HS-5 (cell line): ENCODE measurements at regions not wholly inside any gene's neighbourhood (a gene's known extent, or its start where the extent isn't known, plus 50 kb on each side); places are given as distances from the start of the nearest gene placed in this dataset.

Experiments used
- DNase-seq: peaks from one replicate; pipeline ENCODE4 v3.0.0-alpha.2; 2012; ENCODE audit warnings: low read depth

DNA sequence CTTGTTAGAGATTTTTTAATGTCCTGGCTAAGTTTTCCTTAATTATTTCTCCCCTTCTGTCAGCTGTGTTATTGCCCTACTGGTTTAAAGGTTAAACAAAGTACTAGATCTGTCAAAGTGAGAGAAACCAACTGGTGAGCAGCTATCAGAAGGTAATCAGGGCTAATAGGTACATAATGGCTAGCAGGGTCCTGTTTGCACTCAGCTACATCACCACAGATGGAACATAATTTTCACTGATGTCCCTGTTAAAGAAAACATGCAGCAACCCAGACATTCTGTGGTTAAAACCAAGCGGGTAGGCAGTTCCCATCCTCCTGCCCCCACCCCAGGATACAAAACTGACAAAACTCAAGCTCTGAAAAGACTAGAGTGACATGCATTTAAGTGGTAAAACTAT is 473.9 kb downstream of the NR2F1-AS1 start:
- no peak for DNase-seq

DNA sequence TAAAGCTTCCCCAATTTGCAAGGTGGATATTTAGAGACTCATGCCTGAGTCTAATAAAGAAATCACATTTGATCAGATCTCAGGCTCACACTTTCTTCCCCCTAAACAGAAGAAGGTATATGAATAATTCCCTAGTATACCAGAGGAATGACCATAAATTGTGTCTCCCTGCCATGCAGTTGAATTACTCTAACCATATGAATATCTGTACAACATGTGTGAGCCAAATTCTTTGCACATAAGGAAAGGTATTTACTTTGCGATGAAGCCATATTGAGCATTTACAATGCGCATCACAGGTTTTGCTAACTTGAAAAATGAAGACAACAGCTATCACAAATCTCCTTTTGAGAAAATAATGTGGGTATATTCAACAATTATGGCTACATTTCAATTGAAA is 479.4 kb downstream of the NR2F1-AS1 start:
- no peak for DNase-seq

DNA sequence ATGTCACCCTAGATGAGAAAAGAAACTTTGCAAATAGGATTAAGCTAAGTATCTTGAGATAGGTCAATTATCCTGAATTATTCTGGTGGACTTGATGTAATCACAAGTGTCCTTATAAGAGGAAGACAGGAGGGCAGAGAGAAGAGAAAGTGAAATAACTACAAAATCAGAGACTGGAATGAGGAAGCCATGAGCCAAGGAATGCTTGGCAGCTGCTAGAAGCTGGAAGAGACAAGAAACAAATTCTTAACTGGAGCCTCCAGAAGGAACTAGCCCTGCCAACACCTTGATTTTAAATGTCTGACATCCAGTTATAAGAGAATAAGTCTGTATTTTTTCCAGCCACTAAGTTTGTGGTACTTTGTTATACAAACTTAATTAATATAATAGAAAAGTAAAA is 480.0 kb downstream of the NR2F1-AS1 start:
- no peak for DNase-seq

DNA sequence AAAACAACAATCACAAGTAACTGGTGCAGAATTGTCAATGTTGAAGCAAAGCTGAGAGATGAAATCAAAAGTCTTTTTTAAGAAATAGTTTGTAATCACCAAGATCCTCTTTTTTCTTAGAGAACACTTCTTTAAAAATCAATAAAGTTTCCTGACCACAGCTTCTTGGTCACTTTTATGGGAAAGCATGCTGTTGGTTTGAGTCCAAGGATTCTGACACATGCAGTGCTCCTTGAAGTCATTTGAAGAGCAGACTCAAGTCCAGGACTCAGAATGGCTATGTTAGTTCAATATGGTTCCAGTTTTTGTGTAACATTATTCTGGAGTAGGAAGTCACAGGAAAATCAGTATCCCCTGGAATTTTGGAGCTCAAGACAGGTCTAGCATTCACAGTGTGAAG is 480.6 kb downstream of the NR2F1-AS1 start:
- no peak for DNase-seq

DNA sequence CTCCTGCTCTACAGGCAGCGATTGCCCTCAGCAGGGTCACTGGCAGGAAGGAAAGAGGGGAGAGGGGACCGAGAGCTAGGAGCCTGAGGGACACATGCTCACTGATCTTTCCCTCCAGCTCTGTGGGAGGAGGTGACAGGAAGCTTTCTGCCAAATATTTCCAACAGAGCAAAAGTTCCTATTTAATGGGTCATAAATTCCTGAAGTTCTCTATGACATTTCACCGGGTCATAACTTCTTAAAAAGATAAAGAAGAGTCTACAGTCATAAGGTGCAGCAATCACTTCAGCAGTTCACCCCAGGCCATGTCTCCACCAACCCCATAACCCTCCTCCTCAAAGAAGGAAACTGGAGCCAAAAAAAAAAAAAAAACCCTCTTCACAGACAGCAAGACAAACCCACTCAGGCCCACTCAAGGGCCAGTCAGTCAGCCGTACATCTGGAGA is 481.1 kb downstream of the NR2F1-AS1 start:
- DNase-seq: no peak

DNA sequence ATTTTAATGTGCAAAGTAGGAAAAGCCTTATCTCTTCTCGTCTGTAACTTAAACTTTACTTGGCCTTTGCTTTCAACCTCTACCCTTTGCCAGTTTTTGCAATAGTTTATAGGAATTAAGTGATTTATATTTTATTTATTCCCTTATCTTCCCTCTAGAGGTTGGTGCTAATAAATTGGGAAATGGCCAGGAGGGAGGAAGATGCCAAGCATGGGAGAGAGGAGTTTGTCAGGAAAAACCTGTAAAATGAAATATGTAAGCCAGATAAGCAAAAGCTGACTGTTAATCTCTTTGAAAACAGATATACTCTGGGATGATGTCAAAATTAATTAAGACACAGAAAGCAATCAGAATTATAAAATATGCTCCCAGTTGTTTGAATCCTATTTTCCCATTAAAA is 484.5 kb downstream of the NR2F1-AS1 start:
- no peak for DNase-seq

DNA sequence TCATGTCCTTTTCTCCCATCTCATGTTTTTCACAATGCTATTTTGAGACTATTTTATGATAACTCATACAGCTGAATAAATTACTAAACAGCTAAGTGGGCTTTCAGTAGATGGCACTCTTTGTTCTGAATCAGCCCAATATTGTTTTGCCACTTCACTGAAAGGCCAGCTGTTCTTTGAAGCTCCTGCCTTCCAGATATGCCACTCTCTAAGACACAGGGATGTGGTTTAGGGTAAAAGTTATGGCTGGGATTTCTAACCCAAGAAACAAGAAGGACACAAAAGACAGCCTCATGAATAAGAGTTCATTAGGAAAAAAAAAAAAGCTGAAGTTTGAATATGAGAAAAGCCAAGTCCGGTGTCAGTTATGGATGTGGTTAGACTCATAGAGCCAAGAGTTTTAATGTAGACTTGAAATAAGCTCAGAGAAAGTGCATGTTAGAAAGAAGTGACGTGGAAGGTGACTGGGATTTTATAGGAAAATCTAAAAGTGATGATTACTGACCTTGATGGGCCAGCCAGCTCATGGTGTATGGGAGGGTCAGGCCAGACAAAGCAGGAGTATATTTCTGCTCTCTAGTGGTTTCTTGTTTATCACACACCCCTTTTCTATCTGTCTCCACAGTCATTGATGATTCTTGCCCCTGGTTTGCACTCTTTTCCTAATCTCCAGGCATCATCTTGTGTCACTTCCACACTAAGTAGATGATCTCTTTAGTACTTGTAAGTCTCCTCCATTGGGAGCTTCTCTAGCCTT is 488.5 kb downstream of the NR2F1-AS1 start:
- DNase-seq: no peak

DNA sequence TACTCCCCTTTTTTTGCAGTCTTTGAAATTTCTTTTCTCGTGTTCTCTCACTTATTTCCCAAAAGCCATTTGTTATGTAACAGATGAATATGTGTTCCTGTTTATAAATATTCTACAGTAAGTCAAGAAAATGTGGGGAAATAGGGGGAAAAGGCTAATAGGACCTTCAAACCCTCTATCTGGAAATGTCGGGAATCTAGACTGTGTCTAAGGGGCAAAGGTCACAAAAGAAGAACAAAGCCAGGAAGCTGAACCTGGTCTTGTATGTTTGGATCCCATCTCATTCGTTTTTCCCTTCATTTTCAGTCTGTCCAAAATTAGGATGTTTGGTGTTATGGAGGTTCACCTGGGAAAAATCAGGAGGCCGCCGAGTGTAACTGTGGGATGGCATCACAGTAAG is 490.3 kb downstream of the NR2F1-AS1 start:
- DNase-seq: no peak

DNA sequence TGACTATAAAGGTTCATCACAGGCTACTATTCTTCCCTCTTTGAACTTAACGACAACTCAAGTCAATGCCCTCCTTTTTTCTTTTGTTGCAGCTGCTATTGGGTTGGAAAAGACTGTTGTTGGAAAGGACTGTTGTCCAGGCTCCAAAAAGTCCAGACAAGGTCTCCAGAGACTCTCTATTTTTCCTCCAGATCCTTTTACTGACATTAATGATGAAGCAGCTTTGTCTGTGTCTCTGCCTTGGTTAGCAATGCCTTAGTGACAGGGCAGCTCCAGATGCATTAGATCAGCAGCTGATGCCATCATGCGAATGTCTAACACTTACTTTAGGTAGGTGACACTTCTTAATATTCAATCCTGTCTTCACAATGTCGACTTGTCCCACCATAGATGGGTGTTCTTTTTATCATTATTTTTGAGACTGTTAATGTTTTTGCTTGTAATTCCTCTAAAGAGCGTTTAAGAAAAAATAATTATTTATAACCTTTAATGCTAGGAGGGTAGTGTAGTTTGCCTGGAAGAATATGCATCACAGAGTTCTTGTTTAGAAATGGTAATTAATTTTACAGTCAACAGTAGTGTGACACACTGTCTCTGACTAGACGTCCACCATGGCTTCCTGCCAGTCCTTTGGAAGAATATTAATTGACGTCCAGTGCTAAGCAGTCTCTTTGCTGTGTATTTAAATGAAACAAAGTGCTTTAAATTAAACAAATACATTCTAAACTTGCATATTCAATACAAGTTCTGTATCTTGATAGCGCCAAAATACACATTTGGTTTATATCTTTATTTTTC is 492.2 kb downstream of the NR2F1-AS1 start:
- no peak for DNase-seq

DNA sequence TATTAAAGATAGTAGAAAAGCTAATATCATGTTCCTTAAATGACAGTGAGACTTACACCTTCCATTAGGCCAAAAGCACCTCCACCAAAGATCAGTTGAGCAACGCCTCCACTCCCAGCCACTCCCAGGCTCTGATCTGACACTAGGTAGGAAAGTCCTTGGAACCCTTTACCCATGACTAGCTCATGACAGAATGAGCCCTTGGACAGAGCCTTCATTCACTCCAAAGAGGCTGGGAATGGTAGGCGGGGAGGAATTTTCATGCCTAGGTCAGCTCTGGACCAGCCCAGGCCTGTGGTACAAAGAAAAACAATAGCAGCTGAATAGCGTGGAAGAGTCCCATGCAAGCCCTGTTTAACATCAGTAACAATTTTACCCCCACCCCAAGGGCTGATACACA is 493.7 kb downstream of the NR2F1-AS1 start:
- no peak for DNase-seq

DNA sequence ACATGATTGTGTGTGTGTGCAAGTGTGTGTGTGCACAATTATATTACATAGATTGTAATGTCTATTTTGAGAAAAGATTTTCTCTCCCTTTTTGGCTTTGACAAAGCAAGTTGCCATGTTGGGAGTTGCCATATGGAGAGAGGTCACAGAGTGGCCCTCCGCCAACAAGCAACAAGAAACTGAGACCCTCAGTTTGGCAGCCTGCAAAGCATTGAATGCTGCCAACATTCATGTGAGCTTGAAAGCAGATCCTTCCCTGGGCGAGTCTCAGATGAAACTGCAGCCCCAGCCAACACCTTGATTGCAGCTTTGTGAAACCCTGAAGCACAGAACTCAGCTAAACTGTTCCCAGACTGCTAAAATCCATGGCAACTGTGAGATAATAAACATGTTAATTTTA is 498.0 kb downstream of the NR2F1-AS1 start:
- no peak for DNase-seq

DNA sequence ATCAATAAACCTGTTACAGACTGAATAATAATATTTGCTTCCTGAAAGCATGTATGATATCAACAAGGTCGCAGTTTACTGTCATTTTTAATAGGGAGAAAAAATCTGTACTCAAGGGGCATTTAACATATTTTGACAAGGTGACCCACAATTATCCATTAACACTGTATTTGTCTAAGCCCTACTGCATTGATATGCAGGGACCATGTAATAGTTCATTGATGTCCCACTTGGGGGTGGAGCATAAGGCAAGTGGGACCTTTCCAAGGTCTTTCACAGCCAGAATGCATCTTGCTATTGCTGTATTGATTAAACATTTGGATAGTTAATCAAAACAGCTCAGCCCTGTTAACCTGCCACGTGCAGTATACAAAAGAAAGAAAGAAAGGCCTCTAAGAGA is 502.0 kb downstream of the NR2F1-AS1 start:
- no peak for DNase-seq

DNA sequence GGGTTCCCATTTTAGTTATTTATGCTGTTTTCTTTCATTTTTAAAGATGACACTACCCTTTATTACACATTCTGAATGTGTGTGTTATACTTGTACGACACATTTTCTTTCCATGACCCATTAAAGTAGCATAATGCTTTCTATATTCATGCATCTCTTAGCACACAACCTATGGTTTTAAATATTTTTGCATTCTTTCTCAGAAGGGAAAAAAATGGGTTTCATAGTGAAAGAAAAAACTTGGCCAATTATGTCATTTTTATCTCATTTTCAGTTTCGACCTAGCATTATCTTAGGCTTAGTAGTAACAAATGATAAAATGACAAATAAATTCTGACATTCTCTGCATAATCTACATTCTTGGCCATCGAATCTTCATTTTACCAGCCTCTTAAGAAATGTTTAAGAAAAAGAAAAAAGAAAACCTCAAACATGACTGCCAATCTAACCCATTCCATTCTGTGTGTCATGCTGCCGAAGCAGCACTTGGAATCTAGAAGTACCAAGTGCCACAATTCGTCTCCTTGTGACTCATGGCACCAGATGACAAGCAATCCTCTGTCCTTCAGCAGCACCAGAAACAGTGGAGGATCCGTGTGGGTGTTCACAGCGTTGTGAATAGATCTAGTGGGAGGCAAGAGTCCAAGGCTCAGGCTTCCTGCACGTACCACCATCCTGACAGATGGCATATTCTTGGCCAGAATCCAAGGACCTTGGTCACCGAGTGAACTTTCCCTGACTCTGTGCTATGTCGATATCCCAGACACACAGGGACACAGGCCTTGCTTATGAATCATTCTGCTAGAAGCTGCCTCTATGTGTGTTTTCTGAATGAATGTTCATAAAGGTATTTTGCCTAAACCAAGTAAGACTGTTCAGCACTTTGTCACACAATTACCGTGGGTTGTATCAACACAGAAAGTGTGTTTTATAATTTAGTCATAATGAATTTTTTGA is 502.7 kb downstream of the NR2F1-AS1 start:
- peak; percentile 99 for DNase-seq

DNA sequence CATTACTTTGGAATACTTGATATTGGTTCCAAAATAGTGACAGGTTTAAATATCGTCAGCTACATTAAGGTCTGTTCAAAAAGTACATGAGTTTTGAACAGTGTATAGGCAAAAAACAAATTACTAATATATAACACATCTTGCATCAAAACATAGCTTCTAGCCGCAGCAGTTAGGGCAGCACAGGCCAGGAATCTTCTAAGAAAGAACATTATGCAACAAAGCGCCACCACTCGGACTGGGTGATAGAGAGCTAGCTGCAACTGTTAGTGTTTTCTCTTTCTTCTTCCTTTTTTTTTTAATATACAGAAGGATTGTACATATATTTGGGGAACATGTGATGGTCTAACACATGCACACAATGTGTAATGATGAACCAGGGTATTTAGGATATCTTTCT is 504.5 kb downstream of the NR2F1-AS1 start:
- no peak for DNase-seq

DNA sequence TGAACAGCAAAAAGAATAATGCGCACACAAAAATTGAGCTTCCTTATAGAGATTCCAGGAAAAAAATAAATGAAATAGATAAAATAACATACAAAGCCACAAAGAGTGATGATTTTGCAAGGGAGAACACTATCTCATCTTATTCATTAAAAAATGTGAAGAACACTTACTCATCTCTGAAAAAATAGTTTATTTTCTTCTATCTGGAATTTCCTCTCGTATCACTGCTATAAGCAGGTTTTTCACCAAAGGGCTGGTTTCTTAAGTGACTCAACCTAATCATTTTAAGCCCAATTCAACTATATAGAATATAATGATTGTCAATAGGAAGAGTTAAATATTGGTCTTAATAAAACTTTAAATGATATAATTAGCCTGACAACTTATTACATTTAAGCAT is 504.9 kb downstream of the NR2F1-AS1 start:
- DNase-seq: peak; percentile 45

DNA sequence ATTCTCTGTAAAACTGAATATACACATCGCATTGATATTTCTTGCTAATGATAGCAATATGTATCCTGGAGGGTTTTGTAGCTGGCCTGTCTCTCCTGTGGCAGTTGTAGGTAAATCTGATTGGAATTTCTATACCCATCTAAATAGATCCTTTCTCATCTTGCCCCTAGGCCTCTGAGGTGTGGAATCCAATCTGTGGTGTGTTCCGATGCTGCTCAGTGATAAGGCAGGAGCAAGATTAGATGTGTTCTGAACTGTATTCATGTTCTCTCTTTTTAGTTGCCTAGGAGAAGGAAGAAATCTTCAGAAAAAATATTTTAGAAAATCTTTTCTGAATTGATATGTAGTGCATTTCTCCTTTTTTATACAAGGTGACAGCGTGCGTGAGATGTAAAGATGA is 507.5 kb downstream of the NR2F1-AS1 start:
- no peak for DNase-seq

DNA sequence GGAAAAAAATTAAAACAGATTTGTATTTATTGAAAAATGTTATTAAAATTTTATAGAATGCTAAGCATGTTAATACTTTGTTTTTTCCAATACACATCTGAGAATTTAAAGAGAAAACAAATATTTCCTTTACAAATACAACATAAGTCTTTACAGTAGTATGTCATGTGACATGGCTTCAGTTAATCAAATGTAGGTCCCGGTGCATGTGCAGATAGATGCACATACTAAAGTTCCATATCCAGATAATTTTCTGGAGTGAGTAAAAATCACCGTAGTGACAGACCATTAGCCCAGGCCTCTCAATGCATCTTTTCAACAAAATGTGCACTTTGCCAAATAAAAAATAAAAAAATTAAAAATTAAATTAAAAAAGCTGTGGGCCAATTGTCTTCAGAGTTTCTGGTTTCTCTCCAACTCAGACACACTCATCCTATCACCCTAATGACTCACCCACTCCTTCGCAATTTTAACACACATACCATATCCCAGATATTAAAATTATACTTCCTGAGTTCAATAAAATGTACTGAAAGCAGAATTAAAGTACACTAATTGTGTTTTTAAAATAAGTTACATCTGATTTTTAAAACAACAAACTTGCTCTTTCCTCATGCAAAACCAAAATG is 508.1 kb downstream of the NR2F1-AS1 start:
- DNase-seq: peak; percentile 66

DNA sequence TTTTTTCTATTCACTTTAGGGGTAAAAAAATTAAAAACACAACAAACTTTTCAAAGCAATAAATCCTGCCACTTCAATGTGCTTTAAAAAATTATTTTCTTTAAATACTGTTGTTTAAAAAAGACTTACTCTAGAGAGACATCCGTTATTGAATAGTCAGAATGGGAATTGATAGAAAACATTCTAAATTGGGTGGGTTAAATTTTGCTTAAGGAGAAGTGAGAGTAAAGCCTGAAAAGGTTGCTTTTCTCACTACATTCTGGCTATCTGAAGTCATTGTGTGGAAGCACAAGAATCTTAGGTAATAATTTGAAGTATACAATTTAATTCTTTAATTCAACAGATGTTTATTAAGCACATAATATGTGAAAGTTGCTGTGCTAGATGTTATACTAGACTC is 509.3 kb downstream of the NR2F1-AS1 start:
- no peak for DNase-seq

DNA sequence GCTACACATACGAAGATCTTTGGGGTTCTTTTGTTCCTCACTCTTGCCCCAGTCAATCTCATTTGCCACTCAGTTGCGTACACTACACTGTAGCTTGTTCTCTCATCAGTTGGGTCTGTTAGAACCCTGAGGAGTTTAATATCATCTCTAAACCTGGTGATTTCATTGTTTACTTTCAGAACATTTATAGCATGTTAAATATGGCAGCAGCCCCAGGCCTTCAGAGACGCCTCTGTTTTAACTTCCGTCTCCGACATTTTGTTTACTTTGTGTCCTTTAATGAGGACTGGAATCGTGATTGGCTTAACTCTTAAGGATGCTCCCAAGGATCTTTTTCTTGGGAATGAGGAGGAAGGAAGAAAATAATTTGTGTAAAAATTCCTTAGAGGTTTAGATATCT is 510.1 kb downstream of the NR2F1-AS1 start:
- no peak for DNase-seq

DNA sequence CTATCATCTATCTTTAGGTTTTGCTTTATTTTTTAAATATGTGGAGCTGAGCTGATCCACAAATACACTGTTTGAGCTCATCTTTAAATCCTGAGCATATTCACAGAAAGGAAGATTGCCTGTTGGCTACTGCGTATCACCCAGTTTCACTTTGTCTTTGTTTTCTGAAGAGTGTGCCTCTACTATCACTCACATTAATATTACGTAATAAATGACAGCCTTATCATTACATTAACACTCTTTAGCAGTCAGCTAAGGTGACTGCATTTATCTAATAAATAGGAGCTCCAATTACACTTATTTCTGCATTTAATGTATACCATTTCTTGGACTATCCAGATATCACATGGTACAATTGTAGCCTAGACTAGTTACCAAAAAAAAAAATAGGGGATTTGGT is 511.7 kb downstream of the NR2F1-AS1 start:
- DNase-seq: no peak

DNA sequence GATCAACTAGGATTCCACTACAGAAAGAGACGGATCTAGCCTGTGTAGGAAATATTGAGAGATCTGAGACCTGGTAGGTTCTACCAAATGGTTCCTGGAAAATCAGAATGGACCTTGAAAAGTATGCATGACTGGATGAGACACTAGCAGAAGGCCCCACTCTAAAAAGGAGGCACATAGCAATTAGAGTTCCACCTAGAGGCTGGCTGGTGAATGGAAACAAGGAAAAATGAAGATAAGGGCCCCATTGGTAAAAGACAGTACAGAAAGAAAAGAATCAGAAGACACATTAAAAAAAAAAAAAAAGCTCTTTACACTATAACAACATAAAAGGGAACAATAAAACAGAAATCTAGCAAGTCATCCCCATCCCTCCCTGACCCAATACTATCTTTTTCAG is 518.5 kb downstream of the NR2F1-AS1 start:
- no peak for DNase-seq

DNA sequence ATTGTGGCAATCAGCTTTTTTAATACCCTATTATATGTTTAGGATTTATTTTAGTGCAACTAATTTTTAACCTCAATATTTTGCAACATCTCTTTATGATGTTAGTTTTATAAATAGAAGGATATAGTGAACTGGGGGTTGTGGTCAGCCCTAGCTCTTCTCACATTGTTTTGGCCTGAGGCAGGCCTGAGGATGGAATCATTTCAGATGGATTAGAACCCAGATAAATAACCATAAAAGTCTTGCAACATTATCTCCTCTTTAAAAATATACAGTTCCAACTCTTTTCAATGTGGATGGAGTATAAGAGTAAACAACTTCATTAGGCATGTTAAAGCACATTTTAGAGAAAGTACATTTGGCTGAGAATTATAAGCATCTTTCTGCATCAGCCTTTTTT is 522.7 kb downstream of the NR2F1-AS1 start:
- DNase-seq: no peak
